IPS DF 4.7 (cell line): ENCODE measurements at regions not wholly inside any gene's neighbourhood (a gene's known extent, or its start where the extent isn't known, plus 50 kb on each side); places are given as distances from the start of the nearest gene placed in this dataset.

ENCODE experiments used
- DNase-seq: peaks from one replicate; pipeline ENCODE4 v3.0.0-alpha.2; 2013; ENCODE audit warnings: low spot score; ENCODE audit errors: extremely low read depth

DNA sequence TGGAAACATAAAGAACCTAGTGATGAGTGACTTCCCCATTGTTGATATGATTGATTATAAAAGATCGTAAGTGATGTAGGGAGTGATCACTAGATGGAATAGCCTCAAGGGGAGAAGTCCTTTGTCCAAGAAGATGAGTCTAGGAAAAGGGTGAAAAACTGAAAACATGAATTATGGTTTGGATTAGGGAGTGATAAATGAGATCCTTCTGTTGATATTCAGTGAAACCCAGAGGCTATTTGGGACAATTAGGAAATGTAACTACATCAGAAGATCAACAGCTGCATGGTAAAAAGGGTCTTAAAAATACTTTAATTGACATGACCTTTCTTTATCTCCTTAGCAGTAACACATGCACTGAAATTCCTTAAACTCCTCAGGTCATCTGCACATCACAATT, 124.0 kb upstream of the UNC5C start:
- DNase-seq = no peak

DNA sequence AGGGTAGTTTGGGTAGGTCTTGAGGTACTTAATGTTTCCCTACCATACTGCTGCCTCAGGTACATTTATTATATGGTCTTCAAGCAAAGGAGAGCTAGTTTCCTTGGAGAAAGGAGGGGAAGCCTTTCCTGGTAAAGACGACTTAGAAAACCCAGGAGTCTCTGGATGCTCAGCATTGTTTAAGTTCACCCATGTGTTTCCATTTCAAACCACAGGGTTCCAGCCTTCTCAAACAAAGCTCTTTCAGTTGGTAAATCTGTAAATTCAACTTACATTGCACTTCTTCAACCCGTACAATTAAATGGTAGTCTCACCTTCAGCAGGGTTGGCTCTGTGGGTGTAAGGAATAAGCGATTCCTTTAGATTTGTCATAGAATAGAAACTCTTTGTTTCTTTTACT, 111.9 kb upstream of the UNC5C start:
- DNase-seq = no peak

DNA sequence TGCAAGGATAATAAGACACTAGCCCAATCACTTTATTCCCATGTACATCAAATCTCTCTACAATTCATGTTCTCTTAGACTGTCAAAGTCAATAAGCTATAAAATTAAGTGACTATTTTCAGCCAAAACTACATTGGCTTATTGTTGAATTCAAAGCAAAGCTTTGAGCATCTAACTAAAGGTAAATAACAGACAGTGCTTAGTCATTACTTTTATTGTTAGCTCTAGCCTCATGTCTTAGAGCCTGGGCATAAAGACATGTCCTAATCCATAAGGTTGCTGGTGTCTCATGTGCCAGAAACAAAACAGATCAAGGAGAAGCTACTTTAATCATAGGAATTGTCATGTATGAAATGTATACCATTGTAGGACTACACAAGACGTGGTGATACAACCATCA, 103.1 kb upstream of the UNC5C start:
- DNase-seq = no peak

DNA sequence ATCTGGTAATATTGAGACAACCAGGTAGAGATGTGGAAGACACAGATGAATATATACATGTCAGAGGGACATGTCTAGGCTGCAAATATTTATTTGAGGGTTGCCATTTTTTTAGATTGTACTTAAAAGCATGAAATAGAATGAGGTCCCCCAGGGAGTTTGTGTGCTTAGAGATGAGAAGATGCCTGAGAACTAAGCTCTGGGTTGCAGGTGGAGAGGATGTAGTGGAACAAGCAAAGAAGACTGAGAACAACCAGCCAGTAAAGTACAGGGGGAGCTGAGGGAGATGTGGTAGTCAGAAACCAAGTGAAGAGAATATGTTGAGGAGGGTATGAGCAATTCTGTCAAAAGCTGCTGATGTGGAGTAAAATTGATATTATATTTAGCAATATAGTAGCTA, 95.6 kb upstream of the UNC5C start:
- DNase-seq = no peak

DNA sequence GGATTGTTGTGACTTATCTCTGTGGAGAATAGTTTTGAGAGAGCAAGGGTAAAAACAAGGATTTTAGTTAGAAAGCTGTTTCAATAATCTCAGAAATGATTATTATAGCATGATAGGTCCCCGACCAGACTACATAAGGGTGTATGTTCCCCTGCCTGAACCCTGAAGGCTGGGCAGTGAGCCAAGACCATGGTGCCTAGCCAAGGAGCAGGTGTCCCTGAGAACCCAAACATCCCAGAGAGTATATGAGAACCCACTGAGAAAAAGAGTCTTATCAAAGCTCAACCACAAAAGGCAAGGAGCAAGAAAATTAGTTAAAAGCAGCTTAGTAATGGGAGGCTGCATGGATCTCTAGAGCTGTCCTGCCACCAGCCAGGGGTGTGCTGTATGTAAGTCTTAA, 94.9 kb upstream of the UNC5C start:
- no peak for DNase-seq

DNA sequence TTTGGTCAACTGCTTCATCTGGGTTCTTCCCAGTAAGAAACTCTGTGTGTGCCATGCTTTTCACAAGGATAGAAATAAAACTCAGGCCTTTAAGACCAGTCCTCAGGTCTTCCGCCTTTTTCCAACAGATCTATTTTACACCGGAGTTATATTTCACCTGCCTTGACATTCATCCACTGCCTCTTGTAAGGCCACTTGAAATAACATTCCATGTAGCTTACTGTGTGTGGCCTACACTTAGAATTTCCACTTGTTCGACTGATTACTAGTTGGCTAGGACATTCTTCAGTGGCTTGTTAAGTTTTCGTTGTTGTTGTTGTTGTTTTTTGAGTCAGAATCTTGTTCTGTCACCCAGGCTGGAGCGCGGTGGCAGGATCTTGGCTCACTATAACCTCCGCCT, 92.8 kb upstream of the UNC5C start:
- DNase-seq = no peak

DNA sequence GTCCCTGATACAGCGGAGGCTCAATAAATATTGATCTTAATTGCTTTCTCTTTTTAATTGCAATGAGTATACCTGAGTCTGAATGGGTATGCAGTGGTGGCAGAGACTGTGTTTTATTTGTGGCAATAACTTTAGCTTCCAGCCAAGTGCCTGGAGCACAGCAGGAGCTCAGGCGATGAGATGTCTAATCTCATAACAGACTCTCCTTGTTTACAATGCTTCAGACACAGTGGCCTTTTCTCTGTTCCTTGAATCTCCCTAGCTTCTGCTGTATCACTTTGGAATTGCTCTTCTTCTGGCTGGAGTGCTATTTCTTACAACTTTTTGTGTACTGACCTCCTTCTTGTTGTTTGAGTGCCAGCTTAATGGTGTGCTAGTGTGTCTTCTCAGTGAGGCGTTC, 91.5 kb upstream of the UNC5C start:
- no peak for DNase-seq

DNA sequence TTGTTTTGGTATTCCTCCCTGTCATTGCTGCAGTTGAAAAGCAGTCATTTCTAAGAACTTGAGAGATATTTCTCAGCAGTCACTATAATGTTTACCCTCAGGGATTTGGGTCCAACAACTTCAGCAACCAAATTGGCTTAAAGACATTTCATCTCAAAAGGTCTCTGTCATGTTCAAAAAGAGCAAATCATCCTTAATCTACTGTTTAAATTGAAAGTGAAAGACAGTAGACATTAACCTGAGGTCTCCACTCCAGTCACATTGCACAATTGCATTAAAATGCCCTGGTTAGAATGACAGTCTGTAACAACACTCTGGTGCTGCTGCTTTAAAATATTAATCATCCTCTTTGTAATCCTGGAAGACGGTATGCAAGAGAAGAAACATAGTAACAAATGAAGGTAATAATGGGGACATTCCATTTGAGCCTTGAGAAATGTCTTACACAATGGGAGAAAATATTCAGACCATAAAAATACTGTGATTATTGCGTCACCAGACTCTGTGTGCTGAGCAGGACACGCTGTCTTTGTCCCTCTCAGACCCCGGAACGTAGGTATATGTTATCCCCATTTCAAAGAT, 90.2 kb upstream of the UNC5C start:
- DNase-seq = no peak

DNA sequence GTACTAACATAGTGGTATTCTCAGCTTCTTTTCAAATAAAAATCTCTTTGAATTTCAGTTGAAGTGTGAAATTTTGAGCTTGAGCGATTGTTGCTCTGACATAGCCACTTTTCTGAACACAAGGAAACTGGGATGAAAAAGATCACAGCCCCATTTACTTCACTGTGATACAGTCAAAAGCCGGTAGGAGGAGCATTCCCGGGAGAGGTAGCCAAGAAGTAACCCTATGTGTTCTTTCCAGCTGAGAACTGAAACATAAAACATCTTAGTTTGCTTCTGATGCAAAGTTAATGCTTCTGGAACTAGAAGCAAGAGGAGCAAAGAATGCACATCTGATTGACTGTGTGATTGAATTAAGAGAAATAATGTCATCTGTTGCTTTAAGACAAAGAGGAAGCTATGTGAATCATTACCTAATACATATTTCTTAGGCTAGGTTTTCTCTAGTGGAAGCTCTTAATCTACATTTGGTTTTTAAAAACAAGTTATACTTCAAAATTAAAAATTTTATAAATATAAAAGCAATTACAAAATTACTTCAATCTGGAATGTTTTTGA, 88.3 kb upstream of the UNC5C start:
- no peak for DNase-seq

DNA sequence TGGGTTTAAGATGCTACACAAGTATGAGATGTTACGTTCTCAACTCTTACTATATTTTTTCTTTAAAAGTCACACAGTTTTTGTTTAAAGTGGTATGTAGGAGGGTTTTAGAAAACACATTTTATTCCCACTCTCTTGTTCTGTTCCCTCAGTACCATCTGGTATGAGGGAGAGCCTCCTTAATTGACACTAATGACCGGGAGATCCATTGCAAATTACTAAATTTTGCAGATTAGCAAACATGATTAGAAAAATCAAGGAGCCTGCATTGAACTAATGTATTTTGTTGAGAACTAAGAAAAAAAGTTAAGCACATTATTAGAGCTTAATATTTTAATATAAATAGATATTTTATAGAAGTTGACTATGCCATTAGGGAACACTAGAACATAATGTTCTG, 87.3 kb upstream of the UNC5C start:
- DNase-seq = no peak

DNA sequence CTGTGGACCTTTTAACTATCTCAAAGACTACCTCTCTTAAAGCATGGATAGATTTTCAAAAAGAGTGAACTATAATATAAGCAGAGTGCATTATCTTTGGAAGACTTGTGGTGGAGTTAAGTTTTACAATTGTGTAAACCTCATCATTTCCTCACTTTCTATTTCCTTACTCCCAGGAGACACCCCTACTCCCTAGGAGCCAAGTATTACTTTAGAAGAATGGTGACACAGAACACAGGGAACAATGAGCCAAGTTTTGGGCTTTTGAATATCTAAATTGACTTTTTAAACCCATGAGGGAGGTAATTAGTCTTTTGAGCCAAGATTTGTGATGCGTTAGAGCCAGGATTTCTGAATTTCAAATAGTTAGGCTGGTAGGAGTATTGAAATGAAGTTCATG, 78.9 kb upstream of the UNC5C start:
- no peak for DNase-seq

DNA sequence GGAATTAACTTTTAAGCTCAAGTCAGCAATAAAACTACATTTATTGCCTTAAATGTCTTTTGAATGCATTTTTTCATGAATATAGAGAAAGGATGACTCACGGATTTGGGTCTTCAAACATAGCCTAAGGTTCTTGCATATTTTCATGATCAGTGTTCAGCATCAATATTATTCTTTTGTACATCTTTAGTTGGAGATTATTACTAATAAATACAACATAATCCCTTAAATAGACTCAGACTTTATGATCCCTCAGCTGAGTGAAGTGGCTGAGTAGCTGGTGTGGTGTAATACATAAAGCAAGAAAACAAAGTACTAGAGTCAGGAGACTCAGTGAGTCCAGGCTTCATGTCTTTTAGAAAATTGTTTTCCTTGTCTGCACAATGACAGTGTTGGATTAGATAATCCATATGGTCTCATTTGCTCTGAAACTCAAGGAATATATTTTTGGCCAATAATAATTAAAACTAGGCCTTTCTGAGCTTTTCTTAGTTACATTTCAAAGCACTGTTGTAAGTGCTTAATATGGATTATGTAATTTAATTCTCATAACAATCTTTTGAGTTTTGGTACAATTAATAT, 78.3 kb upstream of the UNC5C start:
- DNase-seq = no peak

DNA sequence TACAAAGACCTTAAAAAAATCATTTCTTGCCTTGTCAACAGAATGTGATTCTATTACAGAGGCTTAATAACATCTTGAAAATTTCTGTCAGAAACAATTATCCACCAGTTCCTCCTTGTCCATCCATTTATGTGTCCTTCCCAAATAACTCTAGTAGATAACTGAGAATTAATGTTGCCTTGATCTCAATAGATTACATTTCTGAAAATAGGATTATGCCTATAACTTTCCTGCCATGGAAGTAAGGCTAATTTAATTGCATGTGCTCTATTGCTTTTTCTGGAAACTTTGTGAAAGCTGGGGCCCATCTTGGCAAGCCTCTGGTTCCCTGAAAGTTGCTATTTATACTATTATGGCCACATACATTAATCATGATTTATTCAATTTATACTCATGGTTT, 76.2 kb upstream of the UNC5C start:
- DNase-seq = no peak

DNA sequence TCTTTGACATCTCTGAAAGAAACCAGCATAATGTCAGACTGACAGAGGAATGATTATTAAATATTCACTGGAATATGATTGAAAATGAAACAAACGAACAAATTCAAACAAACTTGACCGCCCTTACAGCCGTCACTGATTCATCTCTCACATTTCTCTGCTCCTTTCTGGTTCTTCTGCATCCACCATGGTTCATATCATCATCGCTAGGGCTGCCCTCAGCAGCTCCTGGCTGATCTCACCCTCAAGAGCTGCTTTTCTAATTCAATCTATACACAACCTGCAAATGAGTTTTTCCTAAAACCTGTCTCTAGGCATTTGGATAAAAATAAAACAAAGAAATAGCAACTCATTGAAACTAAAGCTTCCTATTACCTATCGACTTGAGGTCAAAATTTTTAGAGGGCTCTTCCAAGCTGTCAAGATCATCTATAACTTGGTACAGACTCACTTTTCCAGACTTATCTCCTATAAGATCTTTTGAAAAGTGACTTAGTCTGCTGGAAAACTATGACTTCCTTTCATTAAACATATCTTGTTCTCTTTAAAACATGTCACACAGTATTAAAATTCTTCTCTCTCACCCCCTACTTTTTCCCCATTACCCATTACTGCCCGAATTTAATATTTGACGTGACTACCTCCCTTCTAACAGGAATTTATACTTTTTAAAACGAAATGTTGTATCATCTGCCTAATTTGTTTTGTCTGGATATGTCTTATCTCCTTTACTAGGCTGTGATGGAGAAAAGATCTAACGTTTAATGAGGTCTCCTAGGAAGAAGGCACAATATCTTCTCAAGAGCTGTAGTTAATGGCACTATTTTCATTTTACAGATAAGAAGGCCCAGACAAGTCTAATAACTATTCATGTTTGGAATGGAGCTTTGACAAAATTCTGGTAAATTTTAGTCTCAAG, 71.0 kb upstream of the UNC5C start:
- DNase-seq = no peak

DNA sequence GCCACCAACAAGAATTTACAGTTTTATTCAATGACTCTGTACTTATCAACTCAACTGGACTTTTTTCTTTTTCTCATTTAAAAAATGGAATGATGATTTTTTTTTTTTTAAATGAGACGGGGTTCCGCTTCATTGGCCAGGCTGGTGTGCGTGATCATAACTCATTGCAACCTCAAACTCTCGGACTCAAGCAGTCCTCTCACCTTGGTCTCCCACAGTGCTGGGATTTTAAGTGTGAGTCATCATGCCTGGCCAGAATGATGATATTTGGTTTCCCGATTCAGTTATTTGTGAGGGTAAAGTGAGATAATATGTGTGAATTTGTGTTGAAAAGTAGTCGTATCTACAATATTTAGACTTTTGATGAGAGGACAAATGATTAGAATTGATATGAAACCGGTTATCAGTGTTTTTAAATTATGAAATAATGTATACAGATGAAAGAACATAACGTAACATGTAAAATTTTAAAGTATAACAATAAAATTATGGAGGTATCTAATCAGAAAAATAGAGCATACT, 66.0 kb upstream of the UNC5C start:
- no peak for DNase-seq

DNA sequence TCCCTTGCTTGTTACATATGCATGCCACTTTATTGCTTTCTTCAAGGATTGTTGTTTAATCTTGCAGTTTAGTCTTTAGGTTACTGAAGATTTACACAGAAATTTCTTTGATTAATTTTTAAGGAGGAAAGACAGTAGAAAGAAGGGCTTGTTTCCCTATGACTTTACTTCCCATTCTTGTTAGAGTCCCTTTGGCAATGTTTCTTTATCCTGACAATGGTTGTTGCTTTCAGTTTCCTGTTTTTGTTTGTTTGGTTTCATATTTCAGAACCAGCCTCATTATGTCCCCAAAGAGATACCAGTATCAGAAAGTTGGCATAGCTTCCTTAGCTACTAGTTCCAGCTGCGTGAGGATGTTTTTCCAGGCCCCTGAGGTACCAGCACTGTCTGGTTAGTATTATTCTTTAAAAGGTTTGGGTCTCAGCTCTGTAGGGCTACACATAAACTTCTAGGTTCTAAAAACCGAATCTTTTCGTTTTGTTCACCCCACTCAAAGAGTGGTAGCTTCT, 61.3 kb upstream of the UNC5C start:
- DNase-seq = no peak

DNA sequence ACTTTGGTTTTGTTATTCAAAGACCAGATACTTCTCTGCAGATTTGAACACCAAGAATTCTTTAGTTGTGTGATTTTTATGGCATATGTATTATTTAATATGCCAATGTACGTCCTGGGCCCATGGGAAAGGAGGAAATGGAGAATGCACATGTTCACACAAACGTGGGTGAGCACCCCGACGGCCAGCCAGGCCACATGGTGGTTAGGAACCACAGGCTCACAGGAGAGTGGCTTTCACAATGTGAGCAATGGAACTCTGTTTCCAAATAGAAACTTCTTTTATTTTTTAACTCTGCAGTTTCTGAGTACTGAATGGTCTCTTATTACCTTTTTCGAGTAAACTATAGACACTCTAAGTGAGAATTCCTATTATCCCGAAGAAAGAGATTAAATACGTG, 58.0 kb upstream of the UNC5C start:
- no peak for DNase-seq

DNA sequence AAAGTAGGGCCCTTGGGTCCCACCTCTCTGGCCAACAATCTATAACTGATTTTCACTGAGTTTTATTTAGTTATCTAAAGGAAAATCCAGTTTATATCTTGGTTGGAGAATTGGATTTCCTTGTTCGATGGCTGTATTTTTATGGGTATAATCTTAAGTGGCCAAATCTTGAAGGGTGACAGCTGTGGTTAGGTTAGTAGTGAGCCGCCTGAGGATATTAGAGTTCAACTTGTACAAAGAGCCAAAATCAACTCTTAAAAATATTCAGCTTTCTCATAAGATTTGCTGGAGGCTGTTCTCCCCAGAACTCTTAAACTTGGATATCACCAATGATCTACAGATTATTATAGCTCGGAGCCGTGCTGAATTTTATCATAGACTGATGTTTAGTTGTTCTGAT, 54.6 kb upstream of the UNC5C start:
- DNase-seq = no peak

DNA sequence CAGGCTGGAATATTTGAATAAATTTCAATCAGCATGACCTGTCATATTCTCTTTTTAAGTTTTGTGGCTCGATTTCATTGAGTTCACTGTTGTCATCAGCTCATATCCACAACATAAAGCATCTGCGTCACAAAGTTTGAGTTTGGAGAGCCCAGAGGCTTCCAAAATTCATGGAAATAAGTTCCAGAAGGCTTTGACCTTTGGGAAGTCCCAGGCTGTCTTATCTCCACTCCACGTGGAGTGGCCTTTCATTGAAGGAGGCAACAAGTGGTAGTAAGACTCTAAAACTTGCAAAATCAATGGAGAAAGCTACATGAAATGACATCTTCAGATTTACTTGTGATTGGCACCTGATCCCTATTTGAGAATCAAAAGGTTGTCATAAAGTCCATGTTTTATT, 54.1 kb upstream of the UNC5C start:
- DNase-seq = no peak

DNA sequence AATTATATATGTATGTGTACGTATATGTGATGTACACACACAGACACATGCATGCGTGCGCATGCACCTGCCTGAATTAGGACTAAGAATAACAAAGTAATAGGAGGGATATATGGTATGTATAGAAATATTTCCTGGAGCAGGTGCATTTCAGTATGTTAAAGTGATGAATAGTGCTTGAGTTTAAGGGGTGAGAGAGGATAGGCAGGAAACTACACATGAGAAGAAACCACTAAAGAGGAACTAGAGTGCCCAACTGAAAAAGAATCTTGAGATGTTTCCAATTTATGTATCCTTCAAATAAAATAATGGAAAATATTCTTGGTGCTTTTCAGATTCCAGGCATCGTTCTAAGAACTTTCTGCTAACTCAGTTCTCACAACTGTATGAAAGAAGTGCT, 52.6 kb upstream of the UNC5C start:
- no peak for DNase-seq

DNA sequence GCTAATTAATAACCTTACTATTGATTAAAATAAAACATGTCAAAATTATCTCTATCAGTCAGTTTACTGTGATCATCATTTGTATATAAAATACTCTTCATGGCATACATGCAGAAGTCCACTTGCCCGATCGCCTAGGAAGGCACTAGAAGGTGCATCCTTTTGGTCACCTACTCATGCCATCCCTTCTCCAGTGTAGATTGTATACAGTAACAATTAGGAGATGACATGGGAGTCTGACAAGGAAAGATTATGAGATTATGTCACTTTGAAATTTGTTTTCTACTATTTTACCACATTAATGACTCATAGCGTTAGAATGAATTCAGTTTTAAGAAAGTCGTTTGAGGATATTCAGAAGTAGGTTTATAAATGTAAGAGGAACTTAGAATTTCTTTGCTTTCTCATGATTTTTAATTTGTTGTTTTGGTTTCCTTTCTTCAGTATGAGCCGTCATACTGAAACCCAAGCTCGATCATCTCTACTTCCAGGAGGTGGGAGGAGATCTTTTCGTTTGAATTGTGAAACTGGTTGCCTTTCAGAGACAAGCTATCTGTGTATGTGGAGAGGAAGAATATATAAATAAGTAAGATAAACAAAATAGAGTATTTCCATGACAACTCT, 51.1 kb upstream of the UNC5C start:
- DNase-seq = no peak
